Suprapubic skin (tissue), 4 donors: ENCODE measurements at regions not wholly inside any gene's neighbourhood (a gene's known extent, or its start where the extent isn't known, plus 50 kb on each side); places are given as distances from the start of the nearest gene placed in this dataset.

Source experiments
- EP300 ChIP-seq: sonication (generic); formaldehyde crosslinking; IDR thresholded peaks from one replicate; pipeline ENCODE4 v1.6.1; 2017; ENCODE audit warnings: antibody characterized with exemption
- POLR2A ChIP-seq, 2 donors: fragments of 450-650 bp; IDR thresholded peaks; one replicate each; pipeline ENCODE4 v1.6.1; 2017; ENCODE audit warnings: antibody characterized with exemption in 2 of 2, mild to moderate bottlenecking in 2 of 2, moderate library complexity in 2 of 2
- POLR2AphosphoS5 ChIP-seq, 3 donors: sonication (generic); formaldehyde crosslinking; IDR thresholded peaks; one replicate each; pipeline ENCODE4 v1.6.1; 2017; ENCODE audit warnings: antibody characterized with exemption in 3 of 3
- TF ChIP-seq, protein P1 (sequence below), 2 donors: fragments of 200-600 bp in 1 of 2; fragments of 450-650 bp in 1 of 2; sonication (generic) in 1 of 2; IDR thresholded peaks; one replicate each; pipeline ENCODE4 v1.5.1; 2016 to 2019; ENCODE audit warnings: antibody characterized with exemption in 2 of 2, mild to moderate bottlenecking in 1 of 2, moderate library complexity in 1 of 2

DNA sequence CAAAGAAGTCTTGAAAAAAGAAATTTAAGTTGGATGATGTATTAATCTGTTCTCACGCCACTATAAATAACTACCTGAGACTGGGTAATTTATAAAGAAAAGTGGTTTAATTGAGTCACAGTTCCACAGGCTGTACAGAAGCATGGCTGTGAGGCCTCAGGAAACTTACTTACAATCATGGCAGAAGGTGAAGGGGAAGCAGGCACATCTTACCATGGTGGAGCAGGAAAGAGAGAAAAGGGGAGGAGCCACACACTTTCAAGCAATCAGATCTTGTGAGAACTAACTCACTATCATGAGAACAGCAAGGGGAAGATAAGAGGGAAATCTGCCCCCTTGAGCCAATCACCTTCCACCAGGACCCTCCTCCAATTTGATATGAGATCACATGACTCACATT is 65.7 kb upstream of the AMOTL1 start:
- TF ChIP-seq POLR2AphosphoS5 (IDR thresholded peaks at IDR 0.05) (no peak), POLR2A (IDR thresholded peaks at IDR 0.05) (no peak), EP300 (no peak)
- TF ChIP-seq, protein P1, sequence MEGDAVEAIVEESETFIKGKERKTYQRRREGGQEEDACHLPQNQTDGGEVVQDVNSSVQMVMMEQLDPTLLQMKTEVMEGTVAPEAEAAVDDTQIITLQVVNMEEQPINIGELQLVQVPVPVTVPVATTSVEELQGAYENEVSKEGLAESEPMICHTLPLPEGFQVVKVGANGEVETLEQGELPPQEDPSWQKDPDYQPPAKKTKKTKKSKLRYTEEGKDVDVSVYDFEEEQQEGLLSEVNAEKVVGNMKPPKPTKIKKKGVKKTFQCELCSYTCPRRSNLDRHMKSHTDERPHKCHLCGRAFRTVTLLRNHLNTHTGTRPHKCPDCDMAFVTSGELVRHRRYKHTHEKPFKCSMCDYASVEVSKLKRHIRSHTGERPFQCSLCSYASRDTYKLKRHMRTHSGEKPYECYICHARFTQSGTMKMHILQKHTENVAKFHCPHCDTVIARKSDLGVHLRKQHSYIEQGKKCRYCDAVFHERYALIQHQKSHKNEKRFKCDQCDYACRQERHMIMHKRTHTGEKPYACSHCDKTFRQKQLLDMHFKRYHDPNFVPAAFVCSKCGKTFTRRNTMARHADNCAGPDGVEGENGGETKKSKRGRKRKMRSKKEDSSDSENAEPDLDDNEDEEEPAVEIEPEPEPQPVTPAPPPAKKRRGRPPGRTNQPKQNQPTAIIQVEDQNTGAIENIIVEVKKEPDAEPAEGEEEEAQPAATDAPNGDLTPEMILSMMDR (IDR thresholded peaks at IDR 0.05): no peak
